HG03565 (cell line): ENCODE measurements at regions not wholly inside any gene's neighbourhood (a gene's known extent, or its start where the extent isn't known, plus 50 kb on each side); places are given as distances from the start of the nearest gene placed in this dataset.
"Not testable (repeated sequence)": the region's sequence is repeated elsewhere in the genome, so short reads cannot be mapped to it uniquely, and the experiment has no call there.

Source experiments
- ATAC-seq: cut with Tn5 transposase; IDR thresholded peaks from one replicate; pipeline ENCODE4 v1.9.1; 2021; ENCODE audit warnings: mild to moderate bottlenecking, moderate library complexity; ENCODE audit not compliant: unreplicated experiment

GRCh38 chr7:81487516-81487915, 282.3 kb downstream of the HGF start:
- no peak for ATAC-seq

GRCh38 chr7:81484261-81484660, 285.6 kb downstream of the HGF start:
- no peak for ATAC-seq

GRCh38 chr7:81482600-81483186, 287.2 kb downstream of the HGF start:
- peak; percentile 74 for ATAC-seq

GRCh38 chr7:81478664-81479063, 291.2 kb downstream of the HGF start:
- ATAC-seq = no peak

- not testable (repeated sequence) for ATAC-seq
These were observed 291.6 kb downstream of the HGF start for GRCh38 chr7:81478201-81478600.

- ATAC-seq = no peak
These were observed 296.6 kb downstream of the HGF start for GRCh38 chr7:81473236-81473635.

GRCh38 chr7:81470724-81471379, 299.0 kb downstream of the HGF start:
- ATAC-seq = no peak

GRCh38 chr7:81469869-81470723, 299.8 kb downstream of the HGF start:
- peak; percentile 62 for ATAC-seq

- ATAC-seq = no peak
These were observed 300.5 kb downstream of the HGF start for GRCh38 chr7:81469153-81469868.

- ATAC-seq = no peak
These were observed 301.3 kb downstream of the HGF start for GRCh38 chr7:81468526-81468925.

- no peak for ATAC-seq
These were observed 301.9 kb downstream of the HGF start for GRCh38 chr7:81467964-81468363.

GRCh38 chr7:81462672-81463071, 307.2 kb downstream of the HGF start:
- no peak for ATAC-seq

- ATAC-seq = no peak
These were observed 309.4 kb downstream of the HGF start for GRCh38 chr7:81460250-81461045.

- no peak for ATAC-seq
These were observed 310.4 kb downstream of the HGF start for GRCh38 chr7:81459485-81459884.

GRCh38 chr7:81457852-81458522, 311.9 kb downstream of the HGF start:
- ATAC-seq = no peak

GRCh38 chr7:81453770-81454169, 316.1 kb downstream of the HGF start:
- not testable (repeated sequence) for ATAC-seq

- no peak for ATAC-seq
These were observed 320.7 kb downstream of the HGF start for GRCh38 chr7:81449105-81449504.

- ATAC-seq = no peak
These were observed 322.4 kb downstream of the HGF start for GRCh38 chr7:81447351-81447952.

- ATAC-seq = no peak
These were observed 323.6 kb downstream of the HGF start for GRCh38 chr7:81446212-81446611.

- no peak for ATAC-seq
These were observed 324.4 kb downstream of the HGF start for GRCh38 chr7:81445462-81445861.
